8988T (cell line): ENCODE measurements at regions not wholly inside any gene's neighbourhood (a gene's known extent, or its start where the extent isn't known, plus 50 kb on each side); places are given as distances from the start of the nearest gene placed in this dataset.
"Not testable (repeated sequence)": the region's sequence is repeated elsewhere in the genome, so short reads cannot be mapped to it uniquely, and the experiment has no call there.

ENCODE experiments used
- DNase-seq: peaks from one replicate; pipeline ENCODE4 v3.0.0; 2011

DNA sequence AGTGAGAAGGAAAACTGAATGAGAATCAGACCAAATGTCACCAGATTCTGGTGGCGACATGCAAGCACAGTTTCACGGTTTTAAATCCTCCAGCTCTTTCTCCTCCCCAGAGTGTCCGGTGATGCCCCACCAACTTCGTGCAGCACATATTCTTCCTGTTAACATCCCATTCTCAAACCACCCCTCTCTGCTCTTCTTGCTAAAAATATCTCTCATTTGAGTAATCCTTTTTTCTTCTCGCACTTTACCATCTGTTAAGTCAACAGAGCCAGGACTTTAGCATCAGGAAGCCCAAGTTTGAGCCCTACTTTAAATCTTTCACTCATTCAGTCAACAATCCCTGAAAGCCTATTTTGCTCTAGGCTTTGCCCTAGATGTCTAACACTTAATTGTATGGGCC, 68.2 kb upstream of the VGLL4 start:
- no peak for DNase-seq

DNA sequence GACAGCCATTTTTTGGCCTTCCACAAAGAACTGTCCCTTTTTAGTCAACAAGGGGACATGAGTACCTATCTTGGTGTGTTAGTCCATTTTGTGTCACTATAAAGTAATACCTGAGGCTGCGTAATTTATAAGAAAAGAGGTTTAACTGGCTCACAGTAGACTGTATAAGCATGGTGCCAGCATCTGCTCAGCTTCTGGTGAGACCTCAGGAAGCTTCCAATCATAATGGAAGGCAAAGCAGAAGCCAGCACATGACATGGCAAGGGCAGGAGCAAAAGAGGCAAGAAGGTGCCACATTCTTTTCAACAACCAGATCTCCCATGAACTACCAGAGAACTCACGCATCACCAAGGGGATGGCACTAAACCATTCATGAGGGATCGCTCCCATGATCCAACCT, 66.1 kb upstream of the VGLL4 start:
- no peak for DNase-seq

DNA sequence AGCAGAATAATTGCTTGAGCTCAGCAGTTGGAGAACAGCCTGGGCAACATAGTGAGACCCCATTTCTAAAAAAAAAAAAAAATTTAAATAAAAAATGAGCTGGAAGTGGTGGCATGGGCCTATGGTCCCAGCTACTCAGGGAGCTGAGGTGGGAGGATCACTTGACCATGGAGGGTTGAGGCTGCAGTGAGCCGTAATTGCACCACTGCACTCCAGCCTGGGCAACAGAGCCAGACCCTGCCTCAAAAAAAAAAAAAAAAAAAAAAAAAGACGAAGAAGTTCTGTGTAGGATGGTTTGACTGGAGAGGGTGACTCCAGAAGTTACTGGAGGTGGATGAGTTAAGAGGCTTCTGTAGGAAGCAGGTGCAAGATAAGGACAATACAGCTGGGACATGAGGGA, 63.4 kb upstream of the VGLL4 start:
- DNase-seq, result not testable (repeated sequence)

GRCh38 chr3:11706604-11707003, 62.9 kb upstream of the VGLL4 start:
- DNase-seq, result no peak

- DNase-seq, result no peak
These were observed 61.3 kb upstream of the VGLL4 start for GRCh38 chr3:11705049-11705448.

GRCh38 chr3:11703146-11703545, 59.4 kb upstream of the VGLL4 start:
- no peak for DNase-seq

- no peak for DNase-seq
These were observed 55.3 kb upstream of the VGLL4 start for GRCh38 chr3:11699083-11699427.

DNA sequence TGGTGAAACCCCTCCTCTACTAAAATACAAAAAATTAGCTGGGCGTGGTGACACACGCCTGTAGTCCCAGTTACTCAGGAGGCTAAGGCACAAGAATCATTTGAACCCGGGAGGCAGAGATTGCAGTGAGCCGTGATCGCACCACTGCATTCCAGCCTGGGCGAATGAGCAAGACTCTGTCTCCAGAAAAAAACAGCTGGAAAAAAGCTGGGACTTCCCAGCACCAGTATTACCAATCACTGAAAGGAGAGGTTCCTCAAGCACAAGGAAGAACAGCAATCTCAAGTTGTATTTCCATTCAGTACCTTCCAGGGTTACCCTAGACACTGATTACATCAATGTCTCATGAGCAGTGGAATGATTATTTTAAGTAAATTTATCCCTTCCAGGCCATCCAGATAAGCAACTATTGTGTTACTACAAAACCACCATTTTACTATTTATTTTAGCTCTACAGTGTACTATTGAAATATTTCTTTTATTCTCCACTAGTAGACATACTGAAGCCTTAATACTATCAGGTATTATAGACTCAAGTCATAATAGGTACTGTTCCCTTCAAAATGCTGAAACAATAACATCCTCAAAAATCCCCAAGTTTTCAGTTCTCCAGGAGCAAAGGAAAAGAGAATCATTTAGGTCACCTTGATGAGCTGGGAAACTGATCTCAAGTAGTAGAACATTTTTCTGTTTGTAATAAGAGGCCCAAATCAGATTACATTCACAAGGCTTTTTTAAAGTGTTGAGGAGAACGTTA, 54.8 kb upstream of the VGLL4 start:
- no peak for DNase-seq

DNA sequence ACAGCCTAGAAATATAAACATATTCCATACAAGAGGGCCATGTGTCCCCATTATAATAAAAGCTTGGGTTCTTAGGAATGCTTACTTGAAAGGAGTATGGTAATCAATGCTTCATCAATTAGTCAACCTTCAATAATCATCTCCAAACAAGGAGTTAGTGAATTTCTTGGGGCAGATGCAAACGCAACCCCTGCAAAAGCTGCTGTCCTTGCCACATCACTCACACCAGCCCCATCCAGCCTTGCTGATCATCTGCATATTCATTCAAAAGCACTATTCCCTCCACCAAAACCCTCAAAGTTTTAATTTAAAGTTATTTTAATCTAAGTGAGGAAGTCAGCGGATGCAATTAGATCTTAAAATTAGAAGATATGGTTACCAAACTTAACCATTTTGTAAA, 54.0 kb upstream of the VGLL4 start:
- DNase-seq, result no peak

GRCh38 chr3:11696054-11696453, 52.3 kb upstream of the VGLL4 start:
- no peak for DNase-seq
